ENCODE measurements at regions not wholly inside any gene's neighbourhood (a gene's known extent, or its start where the extent isn't known, plus 50 kb on each side); places are given as distances from the start of the nearest gene placed in this dataset.

DNA sequence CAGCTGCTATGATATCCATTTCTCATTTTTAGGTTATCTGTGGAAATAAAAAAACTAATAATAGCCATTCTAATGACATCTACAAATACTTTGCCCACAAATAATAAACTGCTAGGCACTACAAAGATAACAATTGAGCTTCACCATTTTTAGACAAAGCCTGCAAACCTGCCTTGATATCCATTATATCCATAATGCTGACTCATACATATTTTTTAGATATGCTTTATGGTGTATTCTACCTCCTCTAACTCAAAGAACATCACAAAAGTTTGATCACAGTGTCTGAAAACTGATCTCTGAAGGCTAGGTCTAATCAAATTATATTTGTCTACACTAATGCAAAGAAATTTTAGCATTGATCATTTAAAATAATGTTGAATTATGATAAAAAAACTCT, 138.4 kb downstream of the HNMT start:
- DNase-seq (ENCODE audit: low spot score) = no peak
- intact Hi-C loops (cut with DNase I) = no loop called here

DNA sequence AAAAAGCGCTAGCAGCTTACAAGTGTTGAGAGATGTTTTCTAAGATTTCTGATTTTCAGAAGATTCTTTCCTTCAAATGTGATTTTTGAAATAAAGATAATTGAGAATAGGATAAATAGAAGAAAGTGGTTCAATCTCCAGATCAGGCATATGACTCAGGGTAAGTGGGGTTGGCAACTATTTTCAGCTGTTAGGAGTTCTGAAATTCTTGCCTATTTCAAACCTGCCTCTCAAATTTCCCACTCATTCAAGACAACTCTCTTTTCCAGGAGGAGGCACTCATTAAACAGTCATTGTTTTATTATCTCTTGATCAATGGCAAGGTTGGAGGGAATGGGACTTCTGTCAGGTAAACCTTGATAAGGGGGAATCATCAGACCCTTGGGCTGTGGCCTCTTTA, 138.9 kb downstream of the HNMT start:
- DNase-seq (ENCODE audit: low spot score) = no peak
- intact Hi-C loops (cut with DNase I) = no loop called here

DNA sequence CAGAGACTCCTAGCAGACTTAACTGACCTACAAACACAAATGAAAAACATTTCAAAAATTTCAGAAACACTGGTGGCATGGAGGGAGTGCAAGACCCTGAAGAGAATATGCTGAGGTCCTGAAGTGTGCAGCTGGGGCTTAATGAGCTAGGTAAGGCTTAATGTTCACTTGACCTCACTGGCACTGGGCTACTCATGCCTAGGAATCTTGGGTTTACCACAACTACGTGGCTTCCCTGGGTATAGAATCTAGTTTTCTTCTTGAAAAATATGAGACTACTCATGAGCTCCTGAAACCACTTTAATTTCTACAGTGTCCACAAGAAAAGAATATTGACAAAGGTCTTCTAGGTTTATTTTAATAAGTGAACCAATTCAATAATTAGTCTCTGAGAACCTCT, 139.8 kb downstream of the HNMT start:
- DNase-seq (ENCODE audit: low spot score) = no peak
- intact Hi-C loops (cut with DNase I) = no loop called here

DNA sequence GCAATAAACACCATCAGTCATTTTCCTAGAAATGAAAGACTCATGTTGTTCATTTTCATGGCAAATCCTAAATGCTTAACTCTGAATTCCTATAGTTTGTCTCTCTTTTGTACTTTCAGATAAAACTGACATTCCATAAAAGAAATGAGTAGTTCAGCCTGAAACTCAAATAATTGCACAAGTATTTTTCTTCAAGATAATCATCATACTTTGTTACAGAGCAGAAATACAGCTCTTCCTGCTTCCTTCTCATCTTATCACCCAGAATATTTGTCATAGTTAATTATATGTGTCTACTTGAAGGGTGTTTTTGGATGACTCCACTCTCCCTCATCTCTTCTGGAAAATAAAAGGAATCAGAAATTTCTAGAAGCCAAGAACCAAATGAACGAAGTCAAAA, 141.1 kb downstream of the HNMT start:
- no peak for DNase-seq (ENCODE audit: low spot score)
- intact Hi-C loops (cut with DNase I) = no loop called here

DNA sequence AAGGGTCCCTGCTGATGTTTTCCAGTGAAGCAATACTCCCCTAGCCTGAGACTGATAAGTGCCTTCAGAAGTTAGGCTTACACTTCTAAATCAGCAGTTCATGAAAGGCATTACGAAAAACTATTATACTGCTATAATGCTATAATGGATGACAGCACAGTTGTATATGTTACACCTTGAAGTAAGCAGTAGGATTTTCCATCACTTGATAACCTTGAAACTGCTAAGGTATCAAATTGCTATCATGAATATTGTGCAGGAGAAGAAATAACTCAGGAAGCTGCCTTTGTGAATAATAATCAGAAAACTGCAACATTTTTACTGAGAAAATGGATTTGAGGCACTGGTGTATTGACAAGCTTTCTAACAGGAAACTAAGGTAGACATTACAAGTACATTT, 142.3 kb downstream of the HNMT start:
- intact Hi-C loops (cut with DNase I) = no loop called here
- no peak for DNase-seq (ENCODE audit: low spot score)

DNA sequence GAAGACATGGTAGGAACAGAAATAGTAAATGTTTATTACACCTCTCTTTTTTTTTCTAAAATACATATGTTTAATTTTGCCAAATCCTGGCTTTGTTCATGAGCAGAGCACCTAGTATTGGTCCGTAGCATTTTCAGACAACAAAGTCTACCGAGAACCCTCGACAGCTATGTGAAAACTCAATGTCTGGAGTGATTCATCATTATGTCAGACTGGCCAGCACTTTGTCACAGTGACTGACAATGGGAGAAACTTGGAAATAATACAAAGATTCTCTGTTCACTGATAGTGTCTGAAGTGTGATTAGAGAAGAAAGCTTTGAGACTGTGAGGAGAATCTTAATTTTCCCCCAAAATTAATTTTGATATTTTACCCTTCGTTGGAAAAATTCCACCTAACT, 143.0 kb downstream of the HNMT start:
- intact Hi-C loops (cut with DNase I) = no loop called here
- no peak for DNase-seq (ENCODE audit: low spot score)

DNA sequence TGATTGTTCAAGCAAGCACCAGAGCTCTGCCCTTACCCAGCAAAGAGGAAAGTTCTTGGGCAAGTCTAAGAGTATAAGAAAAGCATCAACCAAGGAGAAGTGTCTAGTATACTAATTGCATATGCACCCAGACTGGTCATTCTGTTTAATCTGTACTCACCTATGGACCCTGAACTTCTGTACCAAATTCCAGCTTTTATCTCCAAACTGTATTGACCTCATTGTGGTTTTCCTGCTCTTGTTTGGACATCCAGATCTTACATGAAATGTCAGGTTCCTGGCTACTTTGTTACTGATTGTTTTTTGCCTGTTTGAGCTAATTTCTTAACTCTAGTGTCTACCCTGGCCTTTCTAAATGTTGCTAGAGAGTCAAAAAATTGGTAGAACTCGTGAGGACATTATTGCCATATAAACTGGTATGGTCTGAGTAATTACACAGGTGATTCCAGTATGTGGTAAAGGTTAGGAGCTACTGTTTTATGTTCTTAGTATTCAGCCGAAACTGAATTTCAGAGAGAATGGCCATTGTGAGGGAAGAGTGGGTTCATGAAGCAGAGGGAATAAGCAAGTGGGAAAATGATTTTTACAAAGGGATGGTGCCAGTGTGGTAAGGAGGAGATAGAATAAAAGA, 146.3 kb downstream of the HNMT start:
- DNase-seq (ENCODE audit: low spot score) = no peak
- intact Hi-C loops (cut with DNase I) = no loop called here

DNA sequence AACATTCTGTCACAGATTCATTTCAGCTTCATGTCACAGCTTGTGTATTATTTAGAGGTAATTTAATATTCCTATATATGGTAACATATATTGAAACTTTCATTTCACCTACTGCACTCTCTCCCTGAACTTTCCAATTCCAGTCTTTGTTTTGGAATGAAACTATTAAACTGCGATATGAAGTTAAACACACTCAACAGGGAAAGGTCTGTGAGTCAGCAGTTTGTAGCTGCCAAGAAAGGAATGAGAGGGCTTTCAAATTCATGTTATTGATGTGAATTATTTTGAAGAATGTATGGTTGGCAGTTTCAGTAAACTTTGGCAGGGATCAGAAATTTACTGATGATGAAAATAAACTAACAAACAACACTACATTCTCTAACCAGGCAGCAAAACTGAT, 148.3 kb downstream of the HNMT start:
- intact Hi-C loops (cut with DNase I) = no loop called here
- no peak for DNase-seq (ENCODE audit: low spot score)

DNA sequence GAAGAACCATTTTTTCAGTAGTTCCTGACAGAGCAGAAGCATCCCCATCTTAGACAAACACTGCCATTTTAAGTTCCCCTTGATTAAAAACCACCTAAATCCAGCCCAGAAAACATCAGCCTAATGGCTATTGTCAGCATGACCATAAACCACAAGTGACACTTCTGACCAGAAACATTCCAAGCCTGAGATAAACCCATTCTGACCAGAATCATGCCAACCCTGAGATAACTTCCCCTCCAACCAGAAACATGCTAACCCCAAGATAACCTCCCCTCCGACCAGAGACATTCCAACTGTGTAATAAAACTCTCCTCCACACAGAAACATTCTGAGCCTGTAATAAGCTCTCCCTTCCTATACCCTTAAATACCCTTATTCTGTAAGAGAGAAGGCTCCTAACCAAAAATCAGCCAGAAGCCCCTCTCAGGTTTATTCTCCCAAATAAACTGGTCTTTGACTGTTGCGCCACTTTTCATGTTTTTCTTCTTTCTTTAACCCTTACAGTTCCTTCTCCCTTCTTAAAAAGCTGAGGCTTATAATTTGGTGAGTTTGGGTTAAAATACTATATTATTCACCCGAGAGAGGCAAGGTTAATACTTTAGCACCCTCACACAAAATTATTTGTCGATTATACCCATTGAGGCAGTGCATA, 149.7 kb downstream of the HNMT start:
- intact Hi-C loops (cut with DNase I) = no loop called here
- no peak for DNase-seq (ENCODE audit: low spot score)

DNA sequence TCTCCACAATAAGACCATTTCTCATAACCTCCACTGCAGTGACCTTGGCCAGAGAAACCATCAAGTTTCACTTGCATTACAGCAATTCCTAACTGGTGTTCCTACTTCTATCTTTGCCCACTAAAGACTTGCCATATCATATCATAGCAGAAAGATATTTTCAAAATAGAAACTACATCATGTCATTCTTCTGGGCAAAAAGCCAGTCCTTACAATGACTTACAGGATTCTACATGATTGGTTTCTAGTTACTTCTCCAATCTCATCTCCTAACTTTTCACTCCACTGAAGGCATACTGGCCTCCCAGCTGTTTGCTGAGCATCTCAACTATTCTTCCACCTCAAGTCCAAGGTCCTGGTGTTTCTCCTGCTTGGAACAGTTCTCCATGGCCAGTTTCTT, 151.4 kb downstream of the HNMT start:
- DNase-seq (ENCODE audit: low spot score) = no peak
- intact Hi-C loops (cut with DNase I) = no loop called here

DNA sequence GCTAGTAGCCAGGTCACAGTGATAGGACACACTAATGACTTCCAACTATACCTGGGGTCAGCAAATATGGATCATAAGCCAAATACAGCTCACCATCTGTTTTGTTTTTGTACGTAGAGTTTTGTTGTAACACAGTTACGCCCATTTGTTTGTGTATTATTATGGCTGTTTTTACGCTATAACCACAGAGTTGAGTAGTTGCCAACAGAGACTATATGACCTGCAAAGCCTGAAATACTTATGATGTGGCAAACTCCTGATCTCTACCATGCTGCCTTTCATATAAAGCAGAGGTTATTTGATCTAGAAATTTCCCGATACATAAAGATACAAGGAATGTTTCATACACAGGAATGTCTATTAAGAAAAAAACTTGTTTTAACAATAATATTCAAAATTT, 152.2 kb downstream of the HNMT start:
- no peak for DNase-seq (ENCODE audit: low spot score)
- intact Hi-C loops (cut with DNase I) = no loop called here

DNA sequence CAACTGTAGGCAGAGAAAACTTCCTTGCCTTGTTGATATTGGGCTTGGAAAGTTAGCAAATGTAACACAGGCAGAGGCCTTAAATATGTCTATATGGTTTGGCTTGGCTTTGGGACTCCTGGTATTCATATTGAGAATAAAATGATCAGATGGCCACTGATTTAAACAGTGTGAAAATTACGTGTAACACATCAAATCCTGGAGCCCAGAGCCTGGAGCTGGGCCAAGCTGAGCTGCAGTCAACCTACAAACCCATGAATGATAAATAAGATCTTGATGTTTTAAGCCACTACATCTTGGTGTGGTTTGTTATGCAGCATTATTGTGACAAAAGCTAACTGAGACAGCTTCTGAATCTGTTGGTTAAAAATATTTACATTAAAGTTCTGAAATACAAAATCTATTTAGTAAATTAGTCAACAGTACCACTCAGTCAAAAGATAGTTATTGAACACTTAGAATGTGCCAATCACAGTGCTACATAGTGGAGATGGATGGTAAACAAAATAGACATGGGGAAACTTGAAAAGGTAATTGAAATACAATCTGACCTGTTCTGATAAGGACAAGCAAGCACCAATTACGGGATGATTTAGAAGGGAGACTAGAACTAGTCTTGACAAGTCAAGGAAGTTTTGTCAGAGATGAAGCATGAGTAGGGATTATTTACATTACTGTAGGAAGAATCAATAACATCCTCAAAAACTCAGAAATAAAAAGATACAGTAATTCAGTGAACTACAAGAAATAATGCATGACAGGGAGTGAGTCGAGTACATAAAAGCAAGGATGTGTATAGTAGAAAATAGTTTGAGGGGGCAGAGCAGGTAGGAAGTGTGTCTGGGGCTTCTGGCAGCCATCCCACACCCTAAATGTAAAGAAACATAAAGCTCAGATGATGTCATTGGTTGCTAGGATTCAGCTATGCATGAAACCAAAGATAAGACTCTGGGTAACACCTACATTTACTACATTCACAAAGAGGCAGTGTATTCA, 157.7 kb downstream of the HNMT start:
- no peak for DNase-seq (ENCODE audit: low spot score)
- intact Hi-C loops (cut with DNase I) = no loop called here

DNA sequence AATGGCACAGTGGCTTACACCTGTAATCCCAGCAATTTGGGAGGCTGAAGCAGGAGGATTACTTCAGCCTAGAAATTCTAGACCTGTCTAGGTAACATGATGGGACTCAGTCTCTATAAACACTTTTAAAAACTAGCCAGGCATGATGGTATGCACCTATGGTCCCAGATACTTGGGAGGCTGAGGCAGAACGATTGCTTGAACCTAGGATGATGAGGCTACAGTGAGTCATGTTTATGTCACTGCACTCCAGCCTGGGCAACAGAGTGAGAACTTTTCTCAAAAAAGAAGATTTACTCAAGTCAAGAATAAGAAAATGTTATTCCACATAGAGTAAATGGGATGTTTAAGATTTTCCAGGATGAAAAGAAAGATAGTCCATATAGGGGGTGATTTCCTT, 158.6 kb downstream of the HNMT start:
- intact Hi-C loops (cut with DNase I) = no loop called here
- no peak for DNase-seq (ENCODE audit: low spot score)

DNA sequence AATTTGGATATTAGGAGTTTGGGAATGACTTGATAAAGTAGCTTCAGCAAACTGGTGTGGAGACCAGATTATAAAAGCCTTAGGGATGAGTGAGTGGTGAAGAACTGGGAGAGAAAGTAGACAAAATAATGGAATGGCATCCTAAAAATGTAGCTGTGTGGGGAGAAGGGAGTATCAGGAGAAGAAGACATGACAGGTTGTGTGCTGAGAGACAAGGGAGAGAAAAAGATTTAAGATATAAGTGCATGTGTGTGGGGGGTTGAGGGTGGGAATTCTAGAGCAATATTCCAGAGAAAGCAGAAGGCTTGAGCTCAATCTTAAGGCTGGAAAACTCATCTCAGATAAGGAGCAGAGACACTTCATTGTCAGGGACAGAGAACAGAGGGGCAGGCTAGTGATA, 159.5 kb downstream of the HNMT start:
- no peak for DNase-seq (ENCODE audit: low spot score)
- intact Hi-C loops (cut with DNase I) = no loop called here

DNA sequence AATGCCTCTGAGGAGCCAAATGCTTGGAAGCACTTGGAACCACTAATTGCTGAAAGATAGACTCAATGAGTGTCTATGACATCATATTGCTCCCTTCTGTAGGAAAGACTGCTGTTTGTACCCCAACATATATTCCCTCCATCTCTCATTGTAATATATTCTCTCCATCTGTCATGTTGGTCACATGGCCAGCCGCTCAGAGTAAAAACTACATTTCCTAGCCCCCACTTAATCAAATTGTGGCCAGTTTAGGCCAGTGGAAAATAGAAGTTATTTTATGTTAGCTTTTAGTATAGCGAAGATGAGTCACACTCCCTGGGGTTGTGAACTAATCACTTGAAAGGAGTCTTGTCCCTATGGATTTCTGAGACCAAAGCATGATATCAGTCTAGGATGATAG, 160.2 kb downstream of the HNMT start:
- no peak for DNase-seq (ENCODE audit: low spot score)
- intact Hi-C loops (cut with DNase I) = no loop called here

DNA sequence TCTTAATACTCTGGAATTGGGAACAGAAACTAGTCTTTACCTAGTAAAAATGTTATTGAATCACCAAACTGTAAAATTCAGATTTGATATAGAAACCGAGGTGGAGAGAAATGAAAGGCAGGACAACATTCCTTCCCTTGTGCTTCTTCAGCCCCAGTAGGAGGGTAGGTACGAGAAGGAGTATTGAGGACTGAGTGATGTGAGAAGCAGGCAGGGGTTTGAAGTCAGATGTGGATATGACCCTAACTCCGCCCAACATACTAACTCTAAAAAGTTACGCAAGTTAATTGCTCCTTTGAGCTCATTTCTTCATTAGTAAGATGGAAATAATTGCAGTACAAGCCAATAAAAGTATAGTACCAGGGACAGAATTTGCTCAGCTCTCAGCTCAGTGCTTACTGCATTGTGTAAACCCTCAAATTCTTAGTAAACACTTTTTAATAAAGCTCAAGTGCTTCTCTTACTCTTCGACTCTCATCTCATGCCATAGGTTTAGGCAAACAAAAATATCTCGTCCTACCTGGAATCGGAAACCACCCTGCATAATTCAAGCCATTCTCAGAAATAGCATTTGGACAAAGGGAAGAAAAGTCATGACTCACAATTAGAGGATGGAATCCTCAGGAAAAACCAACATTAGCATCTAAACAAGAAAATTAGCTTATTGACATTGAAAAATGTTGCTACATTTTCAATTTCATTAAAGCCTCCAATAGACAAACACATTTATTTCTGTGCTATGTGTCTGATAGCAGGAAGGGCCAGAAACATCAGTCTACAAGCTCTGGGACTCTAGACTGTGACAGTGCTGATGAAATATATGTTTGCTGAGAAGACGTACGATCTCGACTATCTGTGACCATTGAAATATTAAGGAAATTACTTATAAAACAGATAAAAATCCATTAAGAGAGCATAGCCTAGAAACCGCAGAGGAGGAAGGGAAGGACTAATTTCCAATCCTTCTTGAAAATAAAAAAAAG, 161.3 kb downstream of the HNMT start:
- intact Hi-C loops (cut with DNase I) = no loop called here
- no peak for DNase-seq (ENCODE audit: low spot score)

DNA sequence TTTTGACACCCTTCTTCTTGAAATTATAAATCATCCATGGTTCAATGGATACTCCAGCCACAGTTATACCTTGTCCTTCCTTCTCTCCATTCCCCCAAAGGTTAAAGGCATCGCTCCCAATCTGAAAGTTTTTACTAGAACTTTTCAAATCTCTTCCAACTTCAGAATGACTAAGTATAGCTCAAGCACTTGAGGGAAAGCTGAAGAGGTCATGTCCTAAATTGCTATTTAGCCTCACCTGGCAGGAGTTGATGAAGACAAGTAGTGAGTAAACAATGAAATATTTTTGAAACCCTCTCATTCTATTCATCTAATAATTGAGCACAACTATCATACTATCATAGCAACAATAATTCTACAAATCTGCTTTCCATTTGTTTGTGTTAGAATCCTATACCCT, 167.8 kb downstream of the HNMT start:
- DNase-seq (ENCODE audit: low spot score) = no peak
- intact Hi-C loops (cut with DNase I) = no loop called here

DNA sequence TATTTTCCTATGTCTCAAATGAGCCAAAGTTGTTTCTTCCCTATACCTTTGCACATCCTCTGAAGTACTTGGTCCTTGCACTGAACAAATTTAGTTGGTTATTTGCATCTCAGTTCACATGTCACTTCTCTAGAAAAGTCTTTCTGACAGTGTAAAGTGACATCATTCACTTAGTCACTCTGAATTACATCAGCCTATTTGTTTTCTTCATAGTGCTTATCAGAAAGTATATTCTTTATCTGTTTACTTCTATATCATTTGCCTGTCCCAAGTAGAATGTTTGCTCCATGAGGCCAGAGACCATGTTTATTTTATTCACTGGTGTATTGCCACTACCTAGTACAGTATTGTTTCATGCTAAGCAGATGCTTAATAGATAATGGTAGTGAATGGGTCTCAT, 173.7 kb downstream of the HNMT start:
- intact Hi-C loops (cut with DNase I) = no loop called here
- no peak for DNase-seq (ENCODE audit: low spot score)

DNA sequence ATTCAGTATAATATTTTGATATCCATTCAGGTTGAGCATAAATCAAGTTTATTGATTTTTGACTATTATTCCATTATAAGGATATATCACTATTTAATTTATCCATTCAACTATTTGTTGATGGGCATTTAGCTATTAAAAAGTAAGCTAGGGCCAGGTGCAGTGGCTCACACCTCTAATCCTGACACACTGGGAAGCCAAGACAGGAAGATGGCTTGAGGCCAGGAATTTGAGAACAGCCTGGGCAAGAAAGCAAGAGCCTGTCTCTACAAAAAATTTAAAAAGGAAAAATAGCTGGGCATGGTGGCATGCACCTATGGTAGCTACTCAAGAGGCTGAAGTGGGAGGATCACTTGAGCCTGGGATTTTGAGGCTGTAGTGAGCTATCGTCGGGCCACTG, 183.5 kb downstream of the HNMT start:
- no peak for DNase-seq (ENCODE audit: low spot score)
- intact Hi-C loops (cut with DNase I) = no loop called here

DNA sequence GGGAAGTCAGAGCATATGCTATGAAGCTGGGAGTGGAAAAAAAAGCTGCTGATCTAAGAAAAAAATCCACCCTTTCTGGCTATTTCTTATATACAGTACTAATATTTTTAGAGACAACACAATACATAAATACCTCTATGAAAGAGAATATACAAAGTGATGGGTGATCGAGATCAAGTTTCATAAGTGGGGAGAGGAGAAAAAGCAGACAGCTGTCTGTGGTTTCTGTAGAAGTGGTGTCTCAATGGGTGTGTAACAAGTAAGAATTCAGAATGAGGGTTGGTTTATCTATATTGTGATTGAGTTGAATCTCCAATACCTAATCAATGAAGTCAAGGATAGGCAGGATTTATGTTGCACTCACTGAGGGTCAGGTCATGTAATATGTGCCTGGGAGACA, 191.0 kb downstream of the HNMT start:
- intact Hi-C loops (cut with DNase I) = no loop called here
- no peak for DNase-seq (ENCODE audit: low spot score)

All from cardiac septum (tissue), 1 donor.